B cell (primary cell): ENCODE measurements at regions not wholly inside any gene's neighbourhood (a gene's known extent, or its start where the extent isn't known, plus 50 kb on each side); places are given as distances from the start of the nearest gene placed in this dataset.

Source experiments
- EZH2 ChIP-seq: IDR thresholded peaks from 2 replicates; pipeline ENCODE4 v1.6.1; 2012; ENCODE audit warnings: borderline replicate concordance, low read depth, mild to moderate bottlenecking, moderate library complexity, low read length; ENCODE audit not compliant: insufficient read depth, poor library complexity, severe bottlenecking
- TF ChIP-seq, protein P1 (sequence below): fragments of 200-600 bp; IDR thresholded peaks from one replicate; pipeline ENCODE4 v1.8.0; 2022; ENCODE audit warnings: antibody characterized with exemption, mild to moderate bottlenecking

DNA sequence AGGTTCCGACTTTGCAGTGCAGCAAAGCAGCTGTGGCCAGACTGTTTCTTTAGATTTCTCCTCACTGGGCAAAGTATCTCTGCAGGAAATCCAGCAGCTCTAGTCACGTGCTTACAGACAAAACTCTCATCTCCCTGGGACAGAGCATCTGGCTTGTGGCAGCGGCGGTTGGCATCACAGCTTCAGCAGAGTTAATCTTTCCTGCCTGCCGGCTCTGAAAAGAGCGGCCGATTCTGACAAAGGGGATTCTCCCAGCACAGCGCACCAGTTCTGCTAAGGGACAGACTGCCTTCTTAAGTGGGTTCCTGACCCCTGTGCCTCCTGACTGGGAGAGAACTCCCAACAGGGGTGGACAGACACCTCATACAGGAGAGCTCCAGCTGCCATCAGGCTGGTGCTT, 1357.3 kb upstream of the TENM4 start:
- TF ChIP-seq, protein P1, sequence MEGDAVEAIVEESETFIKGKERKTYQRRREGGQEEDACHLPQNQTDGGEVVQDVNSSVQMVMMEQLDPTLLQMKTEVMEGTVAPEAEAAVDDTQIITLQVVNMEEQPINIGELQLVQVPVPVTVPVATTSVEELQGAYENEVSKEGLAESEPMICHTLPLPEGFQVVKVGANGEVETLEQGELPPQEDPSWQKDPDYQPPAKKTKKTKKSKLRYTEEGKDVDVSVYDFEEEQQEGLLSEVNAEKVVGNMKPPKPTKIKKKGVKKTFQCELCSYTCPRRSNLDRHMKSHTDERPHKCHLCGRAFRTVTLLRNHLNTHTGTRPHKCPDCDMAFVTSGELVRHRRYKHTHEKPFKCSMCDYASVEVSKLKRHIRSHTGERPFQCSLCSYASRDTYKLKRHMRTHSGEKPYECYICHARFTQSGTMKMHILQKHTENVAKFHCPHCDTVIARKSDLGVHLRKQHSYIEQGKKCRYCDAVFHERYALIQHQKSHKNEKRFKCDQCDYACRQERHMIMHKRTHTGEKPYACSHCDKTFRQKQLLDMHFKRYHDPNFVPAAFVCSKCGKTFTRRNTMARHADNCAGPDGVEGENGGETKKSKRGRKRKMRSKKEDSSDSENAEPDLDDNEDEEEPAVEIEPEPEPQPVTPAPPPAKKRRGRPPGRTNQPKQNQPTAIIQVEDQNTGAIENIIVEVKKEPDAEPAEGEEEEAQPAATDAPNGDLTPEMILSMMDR: no peak
- TF ChIP-seq EZH2: no peak
